ENCODE measurements at regions not wholly inside any gene's neighbourhood (a gene's known extent, or its start where the extent isn't known, plus 50 kb on each side); places are given as distances from the start of the nearest gene placed in this dataset.
A peak's percentile ranks its signal among the peaks of the same experiment; 100 is the strongest.

DNA sequence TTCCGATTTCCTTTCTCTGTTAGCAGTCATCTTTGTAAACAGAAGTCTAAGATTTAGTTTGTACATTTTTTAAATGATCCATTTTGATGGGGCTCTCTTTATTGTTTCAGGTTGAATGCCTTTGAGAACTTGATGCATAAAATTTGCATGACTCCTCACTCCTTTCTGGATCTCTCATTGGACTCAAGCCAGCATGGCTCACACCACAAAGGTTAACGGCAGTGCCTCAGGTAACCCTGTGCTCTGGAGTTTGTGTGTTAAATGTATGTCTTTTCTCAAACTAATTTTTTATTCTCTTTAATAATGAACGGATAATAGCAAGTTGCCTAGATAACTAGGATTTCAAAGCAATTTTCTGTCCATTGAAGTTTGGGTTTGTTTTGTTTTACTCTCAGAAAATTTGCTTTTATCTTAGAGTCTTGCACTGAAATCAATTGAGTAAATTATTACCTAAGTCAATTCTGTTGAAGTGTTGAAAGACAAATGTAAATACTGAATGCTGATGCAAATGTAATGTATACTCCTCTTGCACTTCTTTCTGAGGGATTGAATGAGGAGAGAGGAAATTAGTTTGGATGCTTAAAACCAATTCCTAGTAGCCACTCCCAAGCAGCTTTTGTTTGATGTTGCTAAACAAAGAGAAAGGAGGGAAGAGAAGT lies 164.6 kb upstream of the DMRT1 start:
- no peaks in the 10 kb centered on the region for H3K27me3 ChIP-seq (ENCODE audit: low read depth, low read length)
- H3K36me3 ChIP-seq (replicated peaks; ENCODE audit: low read depth, low read length) = no peaks in the 10 kb centered on the region
- peak overlapping the region; percentile 62 for H3K4me3 ChIP-seq (ENCODE audit: low read length)
- no peak overlapping the region for H3K27ac ChIP-seq (ENCODE audit: low read length)
- TF ChIP-seq, protein P1, sequence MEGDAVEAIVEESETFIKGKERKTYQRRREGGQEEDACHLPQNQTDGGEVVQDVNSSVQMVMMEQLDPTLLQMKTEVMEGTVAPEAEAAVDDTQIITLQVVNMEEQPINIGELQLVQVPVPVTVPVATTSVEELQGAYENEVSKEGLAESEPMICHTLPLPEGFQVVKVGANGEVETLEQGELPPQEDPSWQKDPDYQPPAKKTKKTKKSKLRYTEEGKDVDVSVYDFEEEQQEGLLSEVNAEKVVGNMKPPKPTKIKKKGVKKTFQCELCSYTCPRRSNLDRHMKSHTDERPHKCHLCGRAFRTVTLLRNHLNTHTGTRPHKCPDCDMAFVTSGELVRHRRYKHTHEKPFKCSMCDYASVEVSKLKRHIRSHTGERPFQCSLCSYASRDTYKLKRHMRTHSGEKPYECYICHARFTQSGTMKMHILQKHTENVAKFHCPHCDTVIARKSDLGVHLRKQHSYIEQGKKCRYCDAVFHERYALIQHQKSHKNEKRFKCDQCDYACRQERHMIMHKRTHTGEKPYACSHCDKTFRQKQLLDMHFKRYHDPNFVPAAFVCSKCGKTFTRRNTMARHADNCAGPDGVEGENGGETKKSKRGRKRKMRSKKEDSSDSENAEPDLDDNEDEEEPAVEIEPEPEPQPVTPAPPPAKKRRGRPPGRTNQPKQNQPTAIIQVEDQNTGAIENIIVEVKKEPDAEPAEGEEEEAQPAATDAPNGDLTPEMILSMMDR (IDR thresholded peaks at IDR 0.05; ENCODE audit: low read depth, low read length) = no peak
- TF ChIP-seq EZH2phosphoT487 (IDR thresholded peaks at IDR 0.05; ENCODE audit: low read depth) = no peak
- peaks cover 9% of the 10 kb centered on the region for H3K4me1 ChIP-seq (ENCODE audit: low read length)
- H3K4me2 ChIP-seq (ENCODE audit: low read length) = peak overlapping the region; percentile 69
- H3K79me2 ChIP-seq (ENCODE audit: low read length) = no peaks in the 10 kb centered on the region
- no peaks in the 10 kb centered on the region for H4K20me1 ChIP-seq (ENCODE audit: insufficient read depth, low read length)
- H2AFZ ChIP-seq (ENCODE audit: low read depth, low read length) = peak overlapping the region; percentile 93
- no peaks in the 10 kb centered on the region for H3K9me3 ChIP-seq (ENCODE audit: insufficient read depth, low read length)
- H3K9ac ChIP-seq (ENCODE audit: low read length) = no peak overlapping the region

DNA sequence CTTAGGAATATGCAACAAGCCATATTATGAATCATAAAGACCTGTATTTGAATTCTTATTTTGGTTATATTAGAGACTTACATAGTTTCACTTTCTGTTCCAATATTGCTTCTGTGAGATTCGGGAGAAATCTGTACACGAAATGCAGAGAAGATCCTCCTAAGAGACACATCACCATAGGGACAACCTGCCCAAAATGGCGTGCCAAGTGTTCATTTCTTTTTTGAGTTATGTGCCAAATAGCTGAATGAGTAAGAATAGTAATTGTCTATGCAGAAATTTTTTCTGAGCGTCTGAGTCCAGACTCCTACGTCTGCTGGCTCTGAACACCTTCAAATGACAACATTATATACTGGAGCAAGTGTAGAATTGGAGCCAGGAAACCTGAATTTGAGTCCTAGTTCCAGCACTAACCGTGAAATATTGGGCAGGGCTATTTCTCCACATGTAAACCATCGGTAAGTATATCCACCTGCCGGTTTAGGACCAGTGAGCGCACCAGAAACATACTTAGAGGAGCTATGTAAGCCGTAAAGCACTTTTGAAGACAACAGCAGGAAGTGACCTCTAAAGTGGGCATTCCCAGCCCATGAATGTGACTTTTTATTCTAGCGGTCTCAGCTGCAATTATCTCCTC lies 163.9 kb upstream of the DMRT1 start:
- peak overlapping the region; percentile 62 for H3K4me3 ChIP-seq (ENCODE audit: low read length)
- no peaks in the 10 kb centered on the region for H3K9me3 ChIP-seq (ENCODE audit: insufficient read depth, low read length)
- H3K27me3 ChIP-seq (ENCODE audit: low read depth, low read length) = no peaks in the 10 kb centered on the region
- peaks cover 9% of the 10 kb centered on the region for H3K4me1 ChIP-seq (ENCODE audit: low read length)
- no peak overlapping the region for H3K9ac ChIP-seq (ENCODE audit: low read length)
- TF ChIP-seq, protein P1 (IDR thresholded peaks at IDR 0.05; ENCODE audit: low read depth, low read length) = no peak
- no peak for TF ChIP-seq EZH2phosphoT487 (IDR thresholded peaks at IDR 0.05; ENCODE audit: low read depth)
- H4K20me1 ChIP-seq (ENCODE audit: insufficient read depth, low read length) = no peaks in the 10 kb centered on the region
- no peaks in the 10 kb centered on the region for H3K79me2 ChIP-seq (ENCODE audit: low read length)
- no peak overlapping the region for H3K27ac ChIP-seq (ENCODE audit: low read length)
- H3K36me3 ChIP-seq (replicated peaks; ENCODE audit: low read depth, low read length) = no peaks in the 10 kb centered on the region
- H3K4me2 ChIP-seq (ENCODE audit: low read length) = peak overlapping the region; percentile 69
- H2AFZ ChIP-seq (ENCODE audit: low read depth, low read length) = peak overlapping the region; percentile 93

DNA sequence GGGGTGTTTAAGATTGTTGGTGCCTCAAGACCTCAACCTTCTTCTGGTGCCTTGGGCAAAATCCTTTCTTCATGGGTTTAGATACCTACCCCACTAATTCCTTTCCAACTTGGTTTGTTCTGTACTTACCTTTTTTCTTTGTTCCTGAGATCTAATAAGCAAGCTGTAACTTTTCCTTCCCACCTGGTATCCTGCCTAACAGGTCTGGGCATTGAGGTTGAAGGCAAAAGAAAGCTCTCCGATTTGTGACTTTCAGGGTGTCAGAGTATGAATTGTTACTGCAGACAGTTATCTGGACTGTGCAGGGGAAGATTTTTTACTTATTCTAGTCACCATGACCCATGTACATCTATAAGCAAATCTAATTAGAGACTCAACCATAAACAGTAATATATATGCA lies 162.6 kb upstream of the DMRT1 start:
- H4K20me1 ChIP-seq (ENCODE audit: insufficient read depth, low read length) = no peaks in the 10 kb centered on the region

DNA sequence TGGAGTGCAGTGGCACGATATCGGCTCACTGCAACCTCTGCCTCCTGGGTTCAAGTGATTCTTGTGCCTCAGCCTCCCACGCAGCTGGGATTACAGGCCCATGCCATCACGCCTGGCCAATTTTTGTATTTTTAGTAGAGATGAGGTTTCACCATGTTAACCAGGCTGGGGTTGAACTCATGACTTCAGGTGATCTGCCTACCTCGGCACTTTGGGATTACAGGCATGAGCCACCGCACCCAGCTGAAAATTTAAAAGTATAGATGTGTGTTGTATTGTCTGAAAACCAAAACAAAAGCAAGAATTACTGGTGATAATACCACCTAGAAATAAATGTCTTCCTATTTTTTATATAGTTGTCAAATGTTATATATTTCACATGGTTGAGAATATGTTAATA lies 162.0 kb upstream of the DMRT1 start:
- Histone ChIP-seq H3K4me2 (ENCODE audit: low read length) (no peak overlapping the region), H3K36me3 (replicated peaks; ENCODE audit: low read depth, low read length) (no peaks in the 10 kb centered on the region), H4K20me1 (ENCODE audit: insufficient read depth, low read length) (no peaks in the 10 kb centered on the region), H3K27ac (ENCODE audit: low read length) (no peak overlapping the region), H3K9ac (ENCODE audit: low read length) (no peak overlapping the region), H3K4me3 (ENCODE audit: low read length) (no peak overlapping the region), H3K79me2 (ENCODE audit: low read length) (no peaks in the 10 kb centered on the region), H2AFZ (ENCODE audit: low read depth, low read length) (no peak overlapping the region), H3K27me3 (ENCODE audit: low read depth, low read length) (no peaks in the 10 kb centered on the region), H3K4me1 (ENCODE audit: low read length) (peaks cover 9% of the 10 kb centered on the region), H3K9me3 (ENCODE audit: insufficient read depth, low read length) (no peaks in the 10 kb centered on the region)
- no peak for TF ChIP-seq EZH2phosphoT487 (IDR thresholded peaks at IDR 0.05; ENCODE audit: low read depth)
- TF ChIP-seq, protein P1 (IDR thresholded peaks at IDR 0.05; ENCODE audit: low read depth, low read length) = no peak

More for the DNA sequence above, 162.6 kb upstream of the DMRT1 start:
- Histone ChIP-seq H3K27me3 (ENCODE audit: low read depth, low read length) (no peaks in the 10 kb centered on the region), H3K27ac (ENCODE audit: low read length) (no peak overlapping the region), H2AFZ (ENCODE audit: low read depth, low read length) (no peak overlapping the region), H3K4me1 (ENCODE audit: low read length) (peaks cover 9% of the 10 kb centered on the region), H3K4me2 (ENCODE audit: low read length) (no peak overlapping the region), H3K36me3 (replicated peaks; ENCODE audit: low read depth, low read length) (no peaks in the 10 kb centered on the region), H3K9ac (ENCODE audit: low read length) (no peak overlapping the region), H3K9me3 (ENCODE audit: insufficient read depth, low read length) (no peaks in the 10 kb centered on the region), H3K4me3 (ENCODE audit: low read length) (no peak overlapping the region), H3K79me2 (ENCODE audit: low read length) (no peaks in the 10 kb centered on the region)
- TF ChIP-seq, protein P1 (IDR thresholded peaks at IDR 0.05; ENCODE audit: low read depth, low read length) = no peak
- TF ChIP-seq EZH2phosphoT487 (IDR thresholded peaks at IDR 0.05; ENCODE audit: low read depth) = no peak

All from OCI-LY3 (cell line).